DMS53 treated with DMSO at 0.1 percent for 48 hours (cell line): ENCODE measurements at regions not wholly inside any gene's neighbourhood (a gene's known extent, or its start where the extent isn't known, plus 50 kb on each side); places are given as distances from the start of the nearest gene placed in this dataset.
A peak's percentile ranks its signal among the peaks of the same experiment; 100 is the strongest.

Experiments
- DNase-seq: peaks from one replicate; lab custom pipeline; 2025; ENCODE audit not compliant: unreplicated experiment; lab: John Stamatoyannopoulos, UW

GRCh38 chr14:61623927-61624326 lies 71.4 kb upstream of the HIF1A start:
- DNase-seq: no peak

GRCh38 chr14:61625165-61625564 lies 70.1 kb upstream of the HIF1A start:
- DNase-seq: no peak

- no peak for DNase-seq
Measured at GRCh38 chr14:61627612-61628011, 67.7 kb upstream of the HIF1A start.

GRCh38 chr14:61628016-61628725 lies 67.1 kb upstream of the HIF1A start:
- DNase-seq: no peak

GRCh38 chr14:61630399-61631044 lies 64.8 kb upstream of the HIF1A start:
- DNase-seq: no peak

GRCh38 chr14:61631045-61631687 lies 64.1 kb upstream of the HIF1A start:
- DNase-seq: no peak

GRCh38 chr14:61632401-61632800 lies 62.9 kb upstream of the HIF1A start:
- DNase-seq: no peak

GRCh38 chr14:61632807-61633206 lies 62.5 kb upstream of the HIF1A start:
- DNase-seq: no peak

GRCh38 chr14:61636291-61636690 lies 59.0 kb upstream of the HIF1A start:
- no peak for DNase-seq

- DNase-seq: no peak
Measured at GRCh38 chr14:61636779-61637178, 58.5 kb upstream of the HIF1A start.

GRCh38 chr14:61638595-61639387 lies 56.5 kb upstream of the HIF1A start:
- no peak for DNase-seq

GRCh38 chr14:61640158-61641136 lies 54.9 kb upstream of the HIF1A start:
- no peak for DNase-seq

GRCh38 chr14:61641914-61642613 lies 53.2 kb upstream of the HIF1A start:
- no peak for DNase-seq

- no peak for DNase-seq
Measured at GRCh38 chr14:61642614-61642982, 52.7 kb upstream of the HIF1A start.

- DNase-seq: no peak
Measured at GRCh38 chr14:61643555-61643954, 51.8 kb upstream of the HIF1A start.

GRCh38 chr14:61644175-61644574 lies 51.1 kb upstream of the HIF1A start:
- no peak for DNase-seq

GRCh38 chr14:61644834-61645233 lies 50.5 kb upstream of the HIF1A start:
- DNase-seq: peak; percentile 42

- DNase-seq: no peak
Measured at GRCh38 chr14:61645247-61645646, 50.1 kb upstream of the HIF1A start.
